OCI-LY7 (cell line): ENCODE measurements at regions not wholly inside any gene's neighbourhood (a gene's known extent, or its start where the extent isn't known, plus 50 kb on each side); places are given as distances from the start of the nearest gene placed in this dataset.

Experiments
- CTCF ChIP-seq: fragments of 200-600 bp; sonication (generic); conservative IDR thresholded peaks from 2 replicates; pipeline ENCODE4 v1.5.1; 2014; ENCODE audit warnings: mild to moderate bottlenecking, antibody characterized with exemption, low read length, moderate library complexity, mixed read lengths
- EZH2phosphoT487 ChIP-seq: fragments of 200-600 bp; sonication (generic); IDR thresholded peaks from 2 replicates; pipeline ENCODE4 v1.6.1; 2018; ENCODE audit warnings: low read depth, borderline replicate concordance, mild to moderate bottlenecking, mixed run types, antibody characterized with exemption, low read length, moderate library complexity, mixed read lengths

DNA sequence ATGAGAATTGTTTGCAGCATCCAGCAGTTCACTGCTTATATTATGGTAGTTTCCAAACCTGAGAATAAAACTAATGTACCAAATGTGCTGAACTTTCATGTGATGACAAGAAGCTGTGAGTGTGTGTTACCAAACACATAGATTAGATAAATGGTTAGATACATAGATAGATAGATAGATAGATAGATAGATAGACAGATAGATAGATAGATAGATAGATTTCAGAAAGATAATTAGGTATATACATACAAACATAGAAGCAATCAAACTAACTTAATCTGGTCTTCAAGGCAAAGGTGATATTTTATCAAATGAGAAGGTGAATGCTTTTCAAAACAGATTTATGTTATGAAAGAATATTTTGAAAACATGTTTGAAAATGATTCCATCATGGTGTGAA is 147.3 kb upstream of the C11orf58 start:
- no peak for TF ChIP-seq CTCF
- TF ChIP-seq EZH2phosphoT487: no peak
